ENCODE measurements at regions not wholly inside any gene's neighbourhood (a gene's known extent, or its start where the extent isn't known, plus 50 kb on each side); places are given as distances from the start of the nearest gene placed in this dataset.

DNA sequence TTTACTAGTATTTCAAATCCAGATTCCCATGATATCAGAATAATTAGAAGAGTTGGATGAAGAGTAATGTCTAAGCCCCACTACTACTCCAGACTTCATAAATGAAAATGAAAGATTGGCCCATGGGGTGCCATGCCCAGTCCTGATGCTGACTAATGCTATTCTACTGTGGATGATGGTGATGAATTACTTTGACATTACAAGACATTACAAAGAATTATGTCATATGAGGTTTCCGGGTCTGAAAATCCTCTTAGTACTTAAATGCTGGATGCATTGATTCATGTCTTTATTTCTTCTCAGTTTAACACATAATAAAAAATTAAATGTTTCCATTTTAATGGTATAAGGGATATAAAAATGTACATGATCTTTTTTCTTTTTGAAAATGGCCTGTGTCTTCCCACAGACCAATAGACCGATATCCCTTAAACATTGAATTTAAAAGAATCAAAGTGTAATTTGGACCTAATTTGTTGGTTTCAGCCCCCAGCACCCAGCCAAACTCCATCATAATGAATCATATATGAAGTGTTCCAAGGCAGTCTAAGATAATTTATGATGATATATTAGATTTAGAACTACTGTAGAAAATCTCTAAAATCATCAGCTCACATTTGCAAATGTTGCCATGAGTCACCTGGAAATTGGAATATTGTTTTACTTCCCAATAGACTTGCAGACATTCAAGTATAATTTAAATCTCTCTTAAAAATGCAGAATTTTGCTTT is 223.6 kb upstream of the SGCD start:
- peak; percentile 54 for DNase-seq

DNA sequence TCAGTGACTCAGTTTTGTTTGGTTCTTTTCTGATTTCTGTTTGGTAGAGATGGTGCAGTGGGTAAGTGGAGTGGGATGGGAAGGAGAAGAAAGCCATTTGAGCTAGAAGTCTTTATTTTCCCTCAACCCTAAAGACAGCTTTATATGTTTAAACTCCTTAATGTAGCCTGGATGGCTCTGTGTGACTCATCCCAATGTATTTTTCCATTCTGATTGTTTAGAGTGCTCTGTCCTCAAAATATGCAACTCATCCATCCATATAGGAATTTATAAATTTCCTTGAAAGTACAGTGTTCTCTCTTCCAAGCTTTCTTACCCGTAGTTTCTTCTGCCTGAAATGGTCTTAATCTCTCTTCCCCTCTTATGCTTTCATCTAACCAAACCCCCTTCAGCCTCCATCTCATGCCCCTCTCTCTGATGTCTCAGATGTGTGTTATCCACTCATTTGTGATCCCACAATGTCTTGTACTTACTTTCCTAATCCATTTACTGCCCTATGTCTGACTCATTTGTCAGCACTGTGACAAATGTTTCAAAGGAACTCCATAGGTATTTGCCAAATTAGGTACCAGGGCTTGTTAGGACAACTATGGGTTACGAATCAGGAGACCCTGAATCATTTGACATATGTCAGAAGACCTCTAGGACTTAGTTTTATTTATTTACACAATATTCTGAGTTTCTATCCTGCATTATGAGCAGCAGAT is 217.5 kb upstream of the SGCD start:
- DNase-seq, result peak; percentile 23

DNA sequence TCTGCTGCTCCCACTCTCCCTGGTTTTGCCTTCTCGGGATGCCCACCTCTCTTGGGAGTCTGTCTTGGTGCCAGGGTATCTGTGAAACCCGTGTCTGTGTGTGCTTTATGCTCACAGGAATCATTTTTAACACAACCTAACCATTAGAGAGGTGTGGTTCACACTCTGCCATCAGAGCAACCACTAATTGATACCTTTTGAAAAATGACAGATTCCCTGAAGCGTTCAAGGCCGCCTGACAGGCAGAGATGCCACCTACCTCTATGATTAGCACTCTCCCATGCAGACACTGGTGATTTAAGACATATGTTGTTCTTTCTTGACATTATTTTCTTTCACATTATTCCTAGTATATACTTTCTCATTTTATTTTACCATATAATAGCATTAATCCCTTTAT is 207.3 kb upstream of the SGCD start:
- DNase-seq, result no peak

DNA sequence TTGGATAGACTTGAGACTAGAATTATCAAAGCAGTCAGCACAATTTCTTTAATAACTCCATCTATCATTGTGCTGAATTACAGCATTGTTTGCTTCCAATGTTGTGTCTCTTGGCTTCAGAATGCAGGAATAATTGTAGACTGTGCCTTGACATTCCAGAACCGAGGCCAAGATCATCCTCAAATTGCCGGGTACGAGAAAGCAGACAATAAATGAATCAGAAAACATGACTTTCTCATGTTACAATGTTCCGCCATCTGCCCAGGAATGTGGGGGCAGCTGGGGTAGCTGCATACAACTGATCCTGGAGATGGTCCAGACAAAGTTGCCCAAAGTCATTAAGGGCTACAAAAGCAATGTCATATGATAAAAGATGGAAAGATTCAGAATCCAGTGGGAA is 206.2 kb upstream of the SGCD start:
- DNase-seq, result peak; percentile 13

DNA sequence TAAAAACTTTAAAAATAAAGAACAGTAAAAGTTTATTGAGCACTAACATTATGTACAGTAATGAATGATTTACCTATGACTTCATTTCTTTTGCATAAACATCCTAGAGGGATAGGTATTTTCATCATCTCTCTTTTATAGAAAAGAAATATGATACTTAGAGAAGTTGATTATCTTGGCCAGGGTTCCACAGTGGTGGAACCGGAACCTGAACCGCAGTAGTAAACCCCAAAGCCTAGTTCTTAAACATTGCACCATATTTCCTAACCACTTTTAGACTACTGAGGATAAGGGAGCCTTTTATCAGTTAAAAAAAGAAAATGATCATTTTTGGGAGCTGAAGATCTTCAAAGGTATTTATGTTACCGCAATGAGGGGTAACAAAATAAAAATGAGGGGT is 205.7 kb upstream of the SGCD start:
- DNase-seq, result peak; percentile 84

DNA sequence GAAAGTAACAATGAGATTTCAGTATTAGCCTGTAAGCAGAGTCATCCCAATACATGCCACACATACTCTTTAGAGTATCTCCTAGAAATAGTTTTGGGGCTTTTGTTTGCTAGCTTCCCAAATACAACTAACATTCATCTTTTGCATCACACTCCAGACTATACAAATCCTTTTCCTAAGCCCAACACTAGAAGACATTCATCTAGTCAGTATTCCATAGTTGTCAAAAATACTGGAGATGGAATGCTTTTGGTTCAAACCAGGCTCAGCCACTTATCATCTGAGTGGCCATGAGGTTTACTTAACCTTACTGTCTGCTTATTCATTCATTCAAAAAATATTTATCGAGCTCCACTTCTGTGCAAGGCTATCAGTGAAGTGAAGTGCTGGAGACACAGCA is 205.1 kb upstream of the SGCD start:
- DNase-seq, result peak; percentile 25

DNA sequence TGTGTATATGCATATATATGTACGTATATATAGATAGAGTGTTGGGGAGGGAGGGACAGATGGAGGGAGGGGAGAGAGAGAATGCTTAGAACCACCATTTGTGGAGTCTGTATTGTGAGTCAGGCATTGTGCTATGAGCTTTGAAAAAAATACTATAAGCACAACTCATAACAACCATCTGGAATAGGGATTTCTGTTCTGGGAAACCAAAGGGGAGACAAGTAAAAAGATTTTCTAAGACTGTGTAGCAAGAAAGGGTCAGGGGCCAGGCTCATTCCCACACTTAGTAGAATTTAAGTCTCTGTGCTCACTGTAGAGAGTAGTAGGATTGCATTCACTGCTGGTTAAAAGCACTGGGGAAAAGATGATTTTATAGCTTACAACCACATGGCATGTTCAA is 202.3 kb upstream of the SGCD start:
- no peak for DNase-seq

DNA sequence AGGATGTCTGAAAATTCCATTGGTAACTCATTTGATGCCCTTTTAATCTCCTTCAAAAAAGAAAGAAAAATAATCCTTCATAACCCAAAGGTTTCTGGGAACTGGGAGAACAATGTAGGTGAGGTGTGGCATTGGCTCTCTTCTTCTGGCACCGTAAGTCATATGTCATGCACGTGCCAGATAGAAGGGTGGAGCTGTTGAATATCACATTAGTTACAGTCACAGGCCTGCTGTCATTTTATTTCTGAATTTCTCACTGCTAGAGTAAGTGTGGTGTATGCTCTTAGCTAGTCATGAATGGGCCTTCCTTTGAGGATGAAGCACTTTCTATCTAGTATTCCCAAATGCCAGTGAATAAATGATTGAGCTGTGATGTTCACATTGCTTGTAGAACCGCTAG is 201.8 kb upstream of the SGCD start:
- no peak for DNase-seq

DNA sequence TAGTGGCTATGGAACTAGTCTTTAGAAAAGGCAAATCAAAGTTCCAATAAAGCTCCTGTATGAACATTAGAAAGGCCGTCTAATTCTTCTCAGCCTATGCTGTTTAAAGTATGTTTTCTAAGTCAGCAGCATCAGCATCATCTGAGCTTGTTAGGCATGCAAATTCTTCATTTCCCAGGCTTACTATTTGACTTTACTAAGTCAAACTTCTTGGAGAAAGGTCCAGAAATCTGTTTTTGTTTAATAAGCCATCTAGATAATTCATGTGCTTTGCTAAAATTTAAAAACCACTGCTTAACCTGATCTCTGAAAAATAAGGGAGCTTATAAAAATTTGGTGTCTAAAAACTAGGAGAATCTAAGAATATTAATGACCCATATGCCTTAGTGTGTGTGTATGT is 200.2 kb upstream of the SGCD start:
- DNase-seq, result no peak

DNA sequence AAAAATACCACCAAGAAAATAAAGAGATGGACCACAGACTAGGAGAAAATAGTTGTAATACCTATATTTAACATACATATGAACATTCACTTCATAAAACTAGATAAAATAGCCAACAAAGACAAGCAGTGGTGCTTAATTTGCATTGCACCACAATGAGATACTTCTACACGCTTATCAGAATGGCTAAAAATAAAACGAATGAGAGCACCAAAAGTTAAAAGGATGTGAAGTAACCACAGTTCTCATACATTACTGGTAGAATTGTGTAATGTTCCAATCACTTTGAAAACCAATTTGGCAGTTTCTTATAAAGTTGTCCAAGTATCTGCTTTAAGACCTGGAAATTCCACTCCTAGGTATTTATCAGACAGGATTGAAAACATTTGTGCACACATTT is 198.9 kb upstream of the SGCD start:
- no peak for DNase-seq

DNA sequence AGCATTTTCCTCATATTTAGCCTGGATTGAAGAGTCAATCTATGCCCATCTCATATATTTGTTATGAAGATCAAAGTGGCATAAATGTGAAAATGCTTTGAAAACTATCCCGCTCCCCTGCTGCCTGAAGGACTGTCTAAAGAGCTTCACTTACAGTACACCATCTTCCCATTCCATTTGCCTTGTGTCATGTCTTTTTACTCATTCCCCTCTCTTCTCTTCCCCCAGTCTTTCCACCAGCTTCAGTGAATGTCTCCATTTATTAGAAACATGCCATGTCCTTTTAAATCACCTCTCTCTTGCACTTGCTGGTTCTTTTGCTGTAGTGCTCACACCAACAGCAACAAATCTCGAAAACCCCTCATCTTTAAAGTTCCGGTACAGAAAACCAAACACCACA is 192.7 kb upstream of the SGCD start:
- DNase-seq, result no peak

DNA sequence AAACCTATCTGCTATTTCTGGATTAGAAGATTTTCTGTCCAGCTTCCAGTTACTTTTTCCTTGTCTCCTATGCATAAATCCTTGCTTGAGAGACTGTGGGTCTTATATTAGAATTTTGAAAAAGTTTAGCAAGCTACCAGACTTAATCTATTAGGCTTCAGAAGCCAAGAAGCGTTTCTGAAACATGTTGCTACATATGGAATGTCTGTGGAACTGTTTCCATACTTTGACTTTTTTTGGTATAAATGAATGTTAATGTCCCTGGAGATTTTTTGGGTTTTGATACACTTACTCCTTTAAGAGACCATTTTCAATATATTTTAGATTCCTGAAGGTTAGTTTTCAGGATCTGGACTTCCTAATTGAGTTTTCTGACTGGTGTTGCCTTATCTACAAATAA is 191.4 kb upstream of the SGCD start:
- DNase-seq, result no peak

DNA sequence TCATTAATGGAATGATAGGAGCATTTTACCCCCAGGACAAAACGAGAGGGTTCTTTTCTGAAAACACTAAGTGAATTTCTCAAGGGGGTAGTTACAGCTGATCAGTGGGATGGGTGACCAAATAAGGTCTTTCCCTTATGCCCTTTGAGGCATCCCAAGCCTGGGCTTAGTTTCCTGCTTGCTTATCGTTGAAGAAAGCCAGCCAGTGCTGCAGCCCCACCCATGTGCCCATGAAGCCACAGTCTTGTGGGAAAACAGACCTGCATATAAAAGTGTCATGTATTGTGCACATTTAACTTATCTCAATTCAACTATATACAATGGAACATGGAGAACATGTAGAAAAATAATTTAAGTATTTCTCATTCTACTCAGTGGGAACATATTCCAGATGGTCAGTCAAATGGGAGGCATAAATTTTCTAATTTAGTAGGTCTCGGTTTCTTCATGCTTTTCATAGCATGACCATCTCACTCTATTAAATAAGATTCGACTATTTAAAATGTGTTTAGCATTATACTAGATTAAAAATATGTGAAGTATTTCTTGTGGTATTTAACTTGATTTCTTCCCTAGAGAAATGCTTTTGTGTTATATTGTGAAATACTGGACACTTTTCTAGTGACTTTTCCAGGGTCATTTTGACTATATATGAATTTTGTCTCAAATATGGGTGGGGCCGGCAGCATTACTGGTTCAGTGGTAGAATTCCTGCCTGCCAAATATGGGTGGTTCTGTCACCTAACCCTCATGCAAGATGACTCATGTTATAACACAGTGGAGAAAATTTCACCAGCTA is 189.7 kb upstream of the SGCD start:
- peak; percentile 32 for DNase-seq

DNA sequence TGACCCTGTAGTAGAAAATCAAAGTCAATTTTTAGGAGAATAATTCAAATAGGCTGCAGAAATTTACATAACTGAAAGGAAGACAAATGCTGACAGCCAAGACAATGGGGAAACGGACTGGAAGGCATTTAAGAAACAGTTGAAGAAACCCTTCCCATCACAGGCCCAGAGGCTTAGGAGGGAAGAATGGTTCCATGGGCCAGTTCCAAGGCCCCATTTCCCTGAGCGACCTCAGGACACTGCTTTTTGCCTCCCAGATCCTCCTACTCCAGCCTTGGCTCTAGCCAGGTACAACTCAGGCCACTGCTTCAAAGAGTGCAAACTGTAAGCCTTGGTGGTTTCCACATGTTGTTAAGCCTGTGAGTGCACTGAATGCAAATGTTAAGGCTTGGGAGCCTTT is 184.1 kb upstream of the SGCD start:
- DNase-seq, result no peak

DNA sequence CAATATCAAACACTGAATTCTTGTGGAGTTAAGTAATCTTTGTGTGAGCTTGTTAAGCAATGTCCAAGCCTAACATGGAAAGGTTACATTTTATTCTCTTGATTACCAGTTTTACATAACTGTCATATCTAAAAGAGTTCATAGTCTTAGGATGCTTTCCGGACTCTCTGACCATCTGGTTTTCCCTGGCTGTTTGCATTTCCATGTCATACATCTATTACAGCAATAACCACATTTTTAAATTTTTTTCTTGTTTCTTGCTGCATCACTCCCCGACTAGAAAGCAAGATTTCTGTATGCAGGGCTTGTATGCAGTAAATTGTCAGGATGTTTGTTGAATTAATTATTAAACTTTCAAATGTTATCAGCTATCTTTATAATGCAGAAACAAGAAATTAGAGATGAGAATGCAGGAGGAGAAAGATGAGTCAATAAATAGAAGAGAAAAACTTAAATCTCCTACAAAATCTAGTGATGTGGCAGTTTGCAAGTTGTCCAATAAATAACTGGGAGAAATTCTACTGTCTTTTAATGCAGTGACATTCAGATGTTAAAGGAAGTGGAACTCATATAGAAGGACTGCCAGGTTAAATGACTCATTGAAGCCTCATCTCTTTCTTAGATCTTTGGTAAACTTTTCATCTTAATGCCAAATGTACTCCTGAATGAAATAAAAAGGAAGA is 179.6 kb upstream of the SGCD start:
- DNase-seq, result peak; percentile 70

DNA sequence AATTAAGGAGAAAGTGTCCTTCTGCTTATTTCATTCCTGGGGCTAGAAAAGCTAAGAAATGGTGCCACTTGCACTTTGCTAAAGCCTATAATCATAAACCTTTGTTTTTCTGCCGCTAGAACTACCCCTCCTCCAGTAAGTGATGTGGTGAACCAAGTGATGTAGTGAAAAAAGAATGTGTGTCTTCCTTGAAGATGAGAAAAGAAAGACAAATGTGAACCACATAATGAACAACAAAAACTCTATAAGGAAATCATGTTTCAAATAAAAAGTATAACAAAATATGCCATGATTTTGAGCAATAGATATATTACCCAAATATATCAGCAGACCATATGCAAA is 179.0 kb upstream of the SGCD start:
- DNase-seq, result no peak

DNA sequence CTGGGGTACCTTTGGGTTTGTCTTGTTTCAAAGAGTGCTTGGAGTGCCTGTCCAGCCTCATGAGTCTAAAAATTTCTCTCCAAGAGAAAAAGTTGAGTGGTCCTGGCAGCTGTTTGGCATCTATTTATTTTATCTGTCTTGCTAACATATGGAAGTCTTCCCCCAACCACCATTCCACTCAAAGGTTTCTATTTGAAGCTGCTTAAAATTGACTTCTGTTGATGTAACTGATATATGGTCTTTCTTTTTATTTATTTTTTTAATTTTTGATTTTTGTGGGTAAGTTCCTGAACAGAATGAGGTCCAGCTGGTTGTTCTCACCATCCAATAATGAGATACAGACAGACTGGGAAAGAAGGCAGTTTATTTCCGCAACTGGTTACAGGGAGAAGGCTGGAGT is 178.7 kb upstream of the SGCD start:
- DNase-seq, result no peak

DNA sequence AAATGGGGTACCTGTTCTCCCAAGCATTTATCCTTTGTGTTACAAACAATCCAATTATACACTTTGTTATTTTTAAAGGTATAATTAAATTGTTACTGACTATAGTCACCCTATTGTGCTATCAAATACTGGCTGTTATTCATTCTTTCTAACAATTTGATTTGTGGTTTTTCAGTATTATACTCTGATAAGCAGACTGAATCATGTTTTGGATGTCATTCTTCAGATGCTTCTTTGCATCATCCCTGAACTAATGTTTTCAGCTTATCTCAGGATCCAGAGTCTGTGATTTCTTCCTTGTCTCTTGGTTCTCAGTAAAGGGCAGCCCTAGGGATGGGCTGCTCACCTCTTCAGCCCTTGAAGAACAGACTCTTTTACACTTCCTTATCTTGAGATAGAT is 177.8 kb upstream of the SGCD start:
- no peak for DNase-seq

DNA sequence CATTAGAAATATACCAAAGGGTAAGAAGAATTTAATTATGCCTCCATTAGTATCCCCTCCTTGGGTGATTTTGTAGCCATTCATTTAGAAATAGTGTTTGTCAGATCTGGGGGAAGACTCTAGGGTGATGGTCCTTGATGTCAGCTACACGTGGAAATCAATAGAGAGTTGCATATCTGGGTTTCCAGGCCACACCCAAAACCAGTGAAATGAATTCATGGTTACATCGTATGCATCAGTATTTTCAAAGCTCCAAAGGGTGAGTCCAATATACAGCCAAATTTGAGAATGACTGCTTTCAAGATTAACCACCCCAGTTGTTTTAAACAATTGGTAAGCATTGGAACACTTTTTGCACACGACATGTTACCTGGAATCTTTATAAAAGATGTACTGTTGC is 173.4 kb upstream of the SGCD start:
- no peak for DNase-seq

DNA sequence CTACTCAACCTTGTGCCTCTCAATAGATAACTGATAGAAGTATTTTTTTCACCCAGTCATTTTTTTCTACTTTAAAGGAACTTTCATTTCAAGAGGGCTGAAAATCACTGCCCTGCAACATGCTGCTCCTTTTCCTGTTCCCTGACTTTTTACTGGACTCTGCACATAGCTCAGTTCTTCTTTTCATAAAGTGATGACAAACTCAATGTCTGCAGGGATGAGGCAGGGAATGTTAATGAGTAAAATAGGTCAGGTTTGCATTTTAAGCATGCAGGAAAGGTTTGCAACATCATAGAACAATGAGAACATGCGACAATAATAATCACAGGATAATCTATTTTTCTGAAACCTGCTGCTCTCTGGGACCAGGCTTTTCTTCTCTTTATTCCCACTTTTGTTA is 172.2 kb upstream of the SGCD start:
- no peak for DNase-seq

DNA sequence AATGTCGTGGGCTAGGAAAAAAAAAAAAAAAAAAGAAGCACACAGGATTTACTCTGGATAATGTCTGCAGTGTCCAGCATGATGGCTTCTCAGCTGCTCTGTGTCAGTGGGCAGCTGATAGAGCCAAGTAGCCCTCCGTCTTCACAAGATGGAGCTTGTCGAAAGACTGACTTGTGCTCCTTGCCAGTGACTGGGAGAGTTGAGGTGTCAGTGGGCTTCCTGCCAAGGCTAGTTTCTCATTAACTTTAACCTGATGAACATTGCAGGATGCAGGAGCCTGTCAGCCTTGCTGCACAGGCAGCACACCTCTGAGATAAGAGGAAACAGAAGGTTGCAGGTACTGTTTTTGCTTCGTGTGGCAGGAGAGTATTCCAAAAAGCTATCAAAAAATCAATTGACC is 171.4 kb upstream of the SGCD start:
- DNase-seq, result no peak

DNA sequence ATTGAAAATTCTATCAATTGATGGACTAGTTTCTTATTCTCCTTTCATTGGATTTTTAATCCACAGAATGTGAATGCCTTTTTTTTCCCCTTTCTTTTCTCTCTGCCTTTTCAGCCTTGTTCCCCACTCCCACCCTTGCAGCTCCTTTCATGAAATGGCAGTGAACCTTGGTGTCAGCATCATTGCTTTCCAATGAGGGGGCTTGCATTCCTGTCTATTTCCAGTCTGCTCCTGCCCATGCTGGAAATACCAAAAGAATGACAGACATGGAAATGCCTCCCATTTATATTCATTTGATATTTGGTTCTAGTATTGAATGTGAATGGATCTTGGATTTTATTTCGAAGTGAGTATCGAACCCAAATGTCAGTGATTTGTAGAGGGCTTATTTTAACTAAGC is 162.7 kb upstream of the SGCD start:
- DNase-seq, result no peak

DNA sequence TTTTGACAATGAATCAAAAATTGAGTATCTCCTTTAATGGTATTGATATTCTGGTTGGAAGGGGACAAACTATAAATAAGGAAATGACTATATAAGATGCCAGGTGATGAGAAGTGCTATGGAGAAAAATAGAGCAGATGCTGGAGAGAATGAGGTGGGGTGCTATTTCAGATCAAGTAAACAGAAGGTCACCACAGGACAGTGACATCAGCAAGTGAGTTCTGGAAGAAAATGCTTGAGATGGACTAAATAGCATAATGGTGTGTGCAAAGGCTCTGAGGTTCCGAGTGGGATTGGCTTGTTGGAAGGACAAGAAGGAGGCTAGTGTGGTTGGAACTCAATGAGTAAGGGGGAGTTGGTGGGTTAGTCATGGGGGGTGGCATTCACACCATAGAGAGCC is 157.5 kb upstream of the SGCD start:
- DNase-seq, result no peak
